ENCODE measurements at regions not wholly inside any gene's neighbourhood (a gene's known extent, or its start where the extent isn't known, plus 50 kb on each side); places are given as distances from the start of the nearest gene placed in this dataset.

DNA sequence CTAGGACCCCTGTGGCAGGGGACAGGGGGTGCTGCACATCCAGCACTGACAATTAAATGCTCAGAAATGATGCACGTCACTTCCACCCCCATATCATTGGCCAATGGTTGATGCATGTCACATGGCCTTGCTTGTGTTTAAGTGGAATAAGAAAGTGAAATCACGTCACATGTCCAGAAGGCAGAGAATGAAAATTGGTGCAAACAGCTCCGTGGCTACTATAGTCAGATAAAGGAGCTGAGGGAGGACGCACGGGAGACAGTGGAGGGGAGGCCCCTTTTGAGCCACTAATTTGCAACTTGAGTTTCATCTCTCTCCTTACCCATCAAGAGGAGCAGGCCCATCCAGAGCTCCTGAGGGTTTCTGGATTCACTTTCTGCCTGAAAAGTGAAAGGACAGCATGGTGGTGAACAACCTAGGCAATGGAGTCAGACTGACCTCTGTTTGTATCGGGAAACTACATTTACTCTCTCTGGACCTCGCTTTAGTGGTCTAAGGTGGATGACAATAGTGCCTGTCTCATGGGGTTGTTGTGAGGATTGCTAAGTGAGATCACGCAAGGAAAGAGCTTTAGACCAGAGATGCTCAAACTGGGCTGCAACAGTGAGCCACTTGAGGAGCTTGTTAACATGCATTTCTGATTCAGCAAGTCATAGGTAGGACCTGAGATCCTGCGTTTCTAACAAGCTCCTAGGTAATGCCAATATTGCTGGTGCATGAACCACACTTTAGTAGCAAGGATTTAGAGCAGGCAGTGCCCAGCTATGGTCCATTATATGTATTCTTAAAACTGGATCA is 133.9 kb upstream of the ADRA1B start:
- H3K9me3 ChIP-seq, result no peaks in the 10 kb centered on the region
- H3K4me1 ChIP-seq, result peaks cover 0 to 3% (median 0%) of the 10 kb centered on the region in 6 donors
- intact Hi-C loops (cut with DNase I; ENCODE audit: low total_unique reads), result no loop called here
- no peak for DNase-seq
- peaks cover 0 to 4% (median 0%) of the 10 kb centered on the region in 7 donors for H3K27me3 ChIP-seq (replicated peaks in 1 of 7)
- H3K4me3 ChIP-seq, result no peak overlapping the region
- no peaks in the 10 kb centered on the region for H3K36me3 ChIP-seq
- no peak overlapping the region for H3K27ac ChIP-seq
- TF ChIP-seq, protein P1, sequence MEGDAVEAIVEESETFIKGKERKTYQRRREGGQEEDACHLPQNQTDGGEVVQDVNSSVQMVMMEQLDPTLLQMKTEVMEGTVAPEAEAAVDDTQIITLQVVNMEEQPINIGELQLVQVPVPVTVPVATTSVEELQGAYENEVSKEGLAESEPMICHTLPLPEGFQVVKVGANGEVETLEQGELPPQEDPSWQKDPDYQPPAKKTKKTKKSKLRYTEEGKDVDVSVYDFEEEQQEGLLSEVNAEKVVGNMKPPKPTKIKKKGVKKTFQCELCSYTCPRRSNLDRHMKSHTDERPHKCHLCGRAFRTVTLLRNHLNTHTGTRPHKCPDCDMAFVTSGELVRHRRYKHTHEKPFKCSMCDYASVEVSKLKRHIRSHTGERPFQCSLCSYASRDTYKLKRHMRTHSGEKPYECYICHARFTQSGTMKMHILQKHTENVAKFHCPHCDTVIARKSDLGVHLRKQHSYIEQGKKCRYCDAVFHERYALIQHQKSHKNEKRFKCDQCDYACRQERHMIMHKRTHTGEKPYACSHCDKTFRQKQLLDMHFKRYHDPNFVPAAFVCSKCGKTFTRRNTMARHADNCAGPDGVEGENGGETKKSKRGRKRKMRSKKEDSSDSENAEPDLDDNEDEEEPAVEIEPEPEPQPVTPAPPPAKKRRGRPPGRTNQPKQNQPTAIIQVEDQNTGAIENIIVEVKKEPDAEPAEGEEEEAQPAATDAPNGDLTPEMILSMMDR (IDR thresholded peaks at IDR 0.05 in 8 of 11, conservative IDR thresholded peaks at IDR 0.05 in 3 of 11), result no peak
- TF ChIP-seq POLR2A (IDR thresholded peaks at IDR 0.05), result no peak
- no peak for TF ChIP-seq POLR2AphosphoS5 (IDR thresholded peaks at IDR 0.05)
- 74 to 82% (median 80%) methylated on average over 9 of the region's 9 CpGs for WGBS, 5 donors

DNA sequence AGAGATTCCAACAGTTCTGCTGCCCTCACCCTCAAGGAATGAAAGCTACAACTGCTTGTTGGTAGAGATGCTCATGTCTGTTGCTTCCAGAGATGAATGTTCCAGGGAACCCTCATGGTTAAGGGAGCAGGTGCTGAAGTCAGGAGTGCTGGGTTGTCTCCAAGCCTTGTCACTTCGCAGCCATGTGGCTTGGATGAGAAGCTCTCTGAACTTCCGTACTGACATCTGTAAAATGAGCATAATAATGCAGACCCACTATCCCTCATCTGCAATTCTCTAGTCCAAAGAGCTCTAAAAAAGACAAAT is 133.3 kb upstream of the ADRA1B start:
- TF ChIP-seq, protein P1 (IDR thresholded peaks at IDR 0.05 in 8 of 11, conservative IDR thresholded peaks at IDR 0.05 in 3 of 11), result no peak
- TF ChIP-seq POLR2AphosphoS5 (IDR thresholded peaks at IDR 0.05) (no peak), POLR2A (IDR thresholded peaks at IDR 0.05) (no peak)
- no peak overlapping the region for H3K4me3 ChIP-seq
- DNase-seq, result no peak
- H3K27ac ChIP-seq, result no peak overlapping the region
- H3K4me1 ChIP-seq, result peaks cover 0 to 3% (median 0%) of the 10 kb centered on the region in 6 donors
- peaks cover 0 to 4% (median 0%) of the 10 kb centered on the region in 7 donors for H3K27me3 ChIP-seq (replicated peaks in 1 of 7)
- H3K36me3 ChIP-seq, result no peaks in the 10 kb centered on the region
- H3K9me3 ChIP-seq, result no peaks in the 10 kb centered on the region
- WGBS, 5 donors, result 87 to 100% (median 96%) methylated on average over 2 of the region's 2 CpGs
- intact Hi-C loops (cut with DNase I; ENCODE audit: low total_unique reads), result no loop called here

DNA sequence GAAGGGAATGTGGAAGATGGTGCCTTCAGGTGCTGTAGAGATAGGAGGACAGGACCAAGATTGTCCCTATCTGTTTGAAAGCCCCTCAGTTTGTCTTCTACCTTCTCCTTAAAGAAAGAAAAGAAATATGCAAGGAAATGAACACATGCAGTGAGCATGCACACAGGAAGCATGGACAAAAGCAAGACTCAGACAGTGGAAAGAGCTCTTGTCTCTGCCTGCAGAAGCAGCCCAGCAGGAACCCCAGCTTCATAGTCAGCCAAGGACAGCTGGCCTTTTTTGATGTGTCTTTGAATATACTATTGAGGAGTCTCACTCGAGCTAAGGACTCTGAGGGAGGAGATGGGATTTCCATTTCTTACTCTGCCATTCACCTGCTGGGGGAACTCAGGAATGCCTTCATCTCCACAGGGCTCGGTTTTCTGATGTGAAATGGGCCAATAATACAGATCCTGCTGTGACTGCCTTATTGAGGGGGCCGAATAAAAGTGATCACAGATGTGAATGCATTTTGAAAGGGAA is 132.5 kb upstream of the ADRA1B start:
- no peaks in the 10 kb centered on the region for H3K9me3 ChIP-seq
- H3K27ac ChIP-seq, result no peak overlapping the region
- peaks cover 0 to 3% (median 0%) of the 10 kb centered on the region in 6 donors for H3K4me1 ChIP-seq
- intact Hi-C loops (cut with DNase I; ENCODE audit: low total_unique reads), result no loop called here
- H3K36me3 ChIP-seq, result no peaks in the 10 kb centered on the region
- no peak for DNase-seq
- 59 to 84% (median 77%) methylated on average over 3 of the region's 3 CpGs for WGBS, 5 donors
- H3K4me3 ChIP-seq, result no peak overlapping the region
- TF ChIP-seq POLR2AphosphoS5 (IDR thresholded peaks at IDR 0.05), result no peak
- TF ChIP-seq, protein P1 (IDR thresholded peaks at IDR 0.05 in 8 of 11, conservative IDR thresholded peaks at IDR 0.05 in 3 of 11), result no peak
- peaks cover 0 to 4% (median 0%) of the 10 kb centered on the region in 7 donors for H3K27me3 ChIP-seq (replicated peaks in 1 of 7)

DNA sequence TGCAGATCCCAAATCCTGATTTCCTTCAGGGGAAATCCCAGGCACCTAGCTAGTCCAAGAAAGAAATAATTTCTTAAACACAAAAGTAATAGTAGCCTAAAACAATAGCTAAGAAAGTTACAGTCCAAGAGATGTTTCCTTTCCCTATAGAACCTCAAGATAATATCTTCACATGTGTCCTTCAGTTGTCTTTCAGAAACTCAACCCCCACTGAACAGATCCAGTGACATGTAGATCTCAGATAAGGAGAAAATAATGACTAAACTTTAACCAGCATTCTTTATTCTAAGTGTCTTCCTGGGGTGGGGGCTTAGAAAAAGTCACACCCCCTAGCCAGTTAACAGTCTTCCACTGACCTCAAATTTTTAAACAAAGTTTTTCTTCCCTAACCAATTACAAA is 131.3 kb upstream of the ADRA1B start:
- intact Hi-C loops (cut with DNase I; ENCODE audit: low total_unique reads), result no loop called here
- Histone ChIP-seq H3K4me3 (no peak overlapping the region), H3K9me3 (no peaks in the 10 kb centered on the region), H3K27ac (no peak overlapping the region), H3K4me1 (peaks cover 0 to 3% (median 0%) of the 10 kb centered on the region in 6 donors), H3K27me3 (replicated peaks in 1 of 7) (peaks cover 0 to 4% (median 0%) of the 10 kb centered on the region in 7 donors), H3K36me3 (no peaks in the 10 kb centered on the region)
- no peak for TF ChIP-seq POLR2A (IDR thresholded peaks at IDR 0.05)
- no peak for TF ChIP-seq POLR2AphosphoS5 (IDR thresholded peaks at IDR 0.05)
- TF ChIP-seq, protein P1 (IDR thresholded peaks at IDR 0.05 in 8 of 11, conservative IDR thresholded peaks at IDR 0.05 in 3 of 11), result no peak
- no peak for DNase-seq
